ENCODE measurements at regions not wholly inside any gene's neighbourhood (a gene's known extent, or its start where the extent isn't known, plus 50 kb on each side); places are given as distances from the start of the nearest gene placed in this dataset.

GRCh38 chr4:17152941-17153540, 254.6 kb upstream of the LDB2 start:
- Histone ChIP-seq H3K27ac (no peak overlapping the region), H3K4me3 (no peak overlapping the region), H3K4me1 (no peaks in the 10 kb centered on the region), H3K9me3 (peaks cover 0 to 5% (median 0%) of the 10 kb centered on the region in 4 donors), H3K27me3 (no peaks in the 10 kb centered on the region), H3K36me3 (no peaks in the 10 kb centered on the region)
- WGBS, 5 donors: 44 to 62% (median 50%) methylated on average over 6 of the region's 6 CpGs
- TF ChIP-seq, protein P1, sequence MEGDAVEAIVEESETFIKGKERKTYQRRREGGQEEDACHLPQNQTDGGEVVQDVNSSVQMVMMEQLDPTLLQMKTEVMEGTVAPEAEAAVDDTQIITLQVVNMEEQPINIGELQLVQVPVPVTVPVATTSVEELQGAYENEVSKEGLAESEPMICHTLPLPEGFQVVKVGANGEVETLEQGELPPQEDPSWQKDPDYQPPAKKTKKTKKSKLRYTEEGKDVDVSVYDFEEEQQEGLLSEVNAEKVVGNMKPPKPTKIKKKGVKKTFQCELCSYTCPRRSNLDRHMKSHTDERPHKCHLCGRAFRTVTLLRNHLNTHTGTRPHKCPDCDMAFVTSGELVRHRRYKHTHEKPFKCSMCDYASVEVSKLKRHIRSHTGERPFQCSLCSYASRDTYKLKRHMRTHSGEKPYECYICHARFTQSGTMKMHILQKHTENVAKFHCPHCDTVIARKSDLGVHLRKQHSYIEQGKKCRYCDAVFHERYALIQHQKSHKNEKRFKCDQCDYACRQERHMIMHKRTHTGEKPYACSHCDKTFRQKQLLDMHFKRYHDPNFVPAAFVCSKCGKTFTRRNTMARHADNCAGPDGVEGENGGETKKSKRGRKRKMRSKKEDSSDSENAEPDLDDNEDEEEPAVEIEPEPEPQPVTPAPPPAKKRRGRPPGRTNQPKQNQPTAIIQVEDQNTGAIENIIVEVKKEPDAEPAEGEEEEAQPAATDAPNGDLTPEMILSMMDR (IDR thresholded peaks at IDR 0.05): no peak
- TF ChIP-seq POLR2A (IDR thresholded peaks at IDR 0.05): no peak
- TF ChIP-seq POLR2AphosphoS5 (IDR thresholded peaks at IDR 0.05): no peak
- TF ChIP-seq EP300 (IDR thresholded peaks at IDR 0.05): no peak
- intact Hi-C loops (cut with DNase I; ENCODE audit: low total_unique reads): no loop called here
- no peak for DNase-seq

GRCh38 chr4:17142232-17142711, 243.8 kb upstream of the LDB2 start:
- DNase-seq: no peak
- no peak for TF ChIP-seq EP300 (IDR thresholded peaks at IDR 0.05)
- TF ChIP-seq POLR2AphosphoS5 (IDR thresholded peaks at IDR 0.05): no peak
- TF ChIP-seq, protein P1 (IDR thresholded peaks at IDR 0.05): no peak
- no peak for TF ChIP-seq POLR2A (IDR thresholded peaks at IDR 0.05)
- Histone ChIP-seq H3K27me3 (no peaks in the 10 kb centered on the region), H3K27ac (no peak overlapping the region), H3K4me3 (no peak overlapping the region), H3K36me3 (no peaks in the 10 kb centered on the region), H3K4me1 (no peaks in the 10 kb centered on the region), H3K9me3 (peaks cover 0 to 38% (median 18%) of the 10 kb centered on the region in 4 donors)
- intact Hi-C loops (cut with DNase I; ENCODE audit: low total_unique reads): no loop called here

DNA sequence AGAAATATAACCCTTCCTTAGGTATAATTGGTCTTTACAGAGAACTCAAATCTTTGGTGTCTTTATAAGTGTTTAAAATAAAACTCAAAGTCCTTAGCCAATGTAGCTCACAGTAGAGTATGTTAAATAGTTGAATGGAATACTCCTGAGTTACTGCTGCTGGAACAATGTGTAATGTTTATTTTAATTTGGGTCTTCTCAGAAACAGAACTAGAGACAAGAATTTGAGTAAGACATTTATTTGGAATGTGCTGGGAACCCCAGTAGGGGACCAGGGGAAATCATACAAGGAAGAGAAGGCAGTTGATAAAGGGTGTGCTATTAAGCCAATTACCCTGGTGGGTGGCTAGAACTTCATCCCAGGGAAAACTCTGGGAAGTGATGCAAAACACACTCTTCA, 240.4 kb upstream of the LDB2 start:
- intact Hi-C loops (cut with DNase I; ENCODE audit: low total_unique reads): no loop called here
- Histone ChIP-seq H3K36me3 (no peaks in the 10 kb centered on the region), H3K4me3 (no peak overlapping the region), H3K4me1 (no peaks in the 10 kb centered on the region), H3K9me3 (peaks cover 0 to 39% (median 18%) of the 10 kb centered on the region in 4 donors), H3K27ac (no peak overlapping the region), H3K27me3 (no peaks in the 10 kb centered on the region)
- no peak for DNase-seq
- TF ChIP-seq POLR2AphosphoS5 (IDR thresholded peaks at IDR 0.05): no peak

DNA sequence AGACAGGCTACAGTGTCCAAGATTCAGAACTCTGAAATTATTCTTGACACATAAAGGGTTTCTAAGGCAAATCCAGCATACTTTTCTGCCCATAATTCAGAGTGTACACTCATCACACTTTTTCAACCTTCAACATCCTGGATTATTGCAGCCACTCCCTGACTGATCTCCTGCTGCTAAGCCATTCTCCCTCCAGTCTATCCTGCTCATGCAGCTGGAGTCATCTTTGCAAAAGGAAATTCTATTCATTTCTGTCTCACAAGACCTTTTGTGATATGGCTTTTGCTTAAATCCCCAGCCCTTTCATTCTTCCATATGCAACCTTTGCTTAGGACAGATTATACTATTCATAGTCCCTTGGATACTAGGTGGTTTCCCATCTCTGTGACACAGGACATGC, 236.1 kb upstream of the LDB2 start:
- intact Hi-C loops (cut with DNase I; ENCODE audit: low total_unique reads): no loop called here
- Histone ChIP-seq H3K4me1 (no peaks in the 10 kb centered on the region), H3K36me3 (no peaks in the 10 kb centered on the region), H3K27ac (no peak overlapping the region), H3K9me3 (peaks cover 0 to 25% (median 9%) of the 10 kb centered on the region in 4 donors), H3K27me3 (no peaks in the 10 kb centered on the region), H3K4me3 (no peak overlapping the region)
- DNase-seq: no peak
- TF ChIP-seq EP300 (IDR thresholded peaks at IDR 0.05) (no peak), POLR2AphosphoS5 (IDR thresholded peaks at IDR 0.05) (no peak), POLR2A (IDR thresholded peaks at IDR 0.05) (no peak)
- TF ChIP-seq, protein P1 (IDR thresholded peaks at IDR 0.05): no peak

DNA sequence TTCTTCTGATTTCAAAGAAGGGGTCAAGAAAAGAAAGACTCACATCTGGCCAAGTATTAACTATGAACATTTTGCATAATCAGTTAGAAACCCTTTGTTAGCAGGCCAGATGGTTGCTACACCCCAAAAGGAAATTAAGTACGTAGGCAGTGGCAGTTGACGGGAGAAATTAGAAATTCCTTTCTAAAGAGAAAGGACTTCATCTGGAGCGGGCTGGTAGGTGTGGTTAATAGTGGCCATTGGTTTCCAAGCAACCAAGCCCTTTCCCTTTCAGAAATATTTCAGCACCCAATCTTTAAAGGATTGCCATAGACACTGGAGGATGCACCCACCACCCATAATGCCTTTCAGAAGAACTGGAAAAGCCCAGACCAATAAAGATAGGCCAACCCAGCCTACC, 235.7 kb upstream of the LDB2 start:
- H3K27me3 ChIP-seq: no peaks in the 10 kb centered on the region
- H3K27ac ChIP-seq: no peak overlapping the region
- WGBS, 5 donors: 69 to 90% (median 82%) methylated on average over 3 of the region's 3 CpGs
- no peak overlapping the region for H3K4me3 ChIP-seq
- H3K36me3 ChIP-seq: no peaks in the 10 kb centered on the region
- intact Hi-C loops (cut with DNase I; ENCODE audit: low total_unique reads): no loop called here
- no peak for DNase-seq
- TF ChIP-seq POLR2A (IDR thresholded peaks at IDR 0.05): no peak
- TF ChIP-seq EP300 (IDR thresholded peaks at IDR 0.05): no peak
- TF ChIP-seq, protein P1 (IDR thresholded peaks at IDR 0.05): no peak
- no peak for TF ChIP-seq POLR2AphosphoS5 (IDR thresholded peaks at IDR 0.05)
- no peaks in the 10 kb centered on the region for H3K4me1 ChIP-seq
- H3K9me3 ChIP-seq: peaks cover 0 to 20% (median 5%) of the 10 kb centered on the region in 4 donors

Data from stomach (tissue), 8 donors.